Loucy (cell line): ENCODE measurements at regions not wholly inside any gene's neighbourhood (a gene's known extent, or its start where the extent isn't known, plus 50 kb on each side); places are given as distances from the start of the nearest gene placed in this dataset.

Experiments
- H2AFZ ChIP-seq: fragments of 200-600 bp; sonication (generic); 2 replicates; pipeline ENCODE4 v1.6.0; 2016; ENCODE audit warnings: antibody characterized with exemption, mild to moderate bottlenecking, low read length, moderate library complexity
- H3F3A ChIP-seq: fragments of 200-600 bp; 2 replicates; pipeline ENCODE4 v1.6.0; 2016; ENCODE audit warnings: antibody characterized with exemption, low read depth, mild to moderate bottlenecking
- H3K27me3 ChIP-seq: fragments of 200-600 bp; sonication (generic); 2 replicates; pipeline ENCODE4 v1.6.1; 2014; ENCODE audit warnings: low read length, mild to moderate bottlenecking; ENCODE audit not compliant: insufficient read depth, poor library complexity, severe bottlenecking
- H3K36me3 ChIP-seq: fragments of 200-600 bp; sonication (generic); 2 replicates; pipeline ENCODE4 v1.6.1; 2016; ENCODE audit warnings: low read length; ENCODE audit not compliant: insufficient read depth
- H3K4me1 ChIP-seq: fragments of 200-600 bp; sonication (generic); 2 replicates; pipeline ENCODE4 v1.5.1; 2014; ENCODE audit warnings: low read length, mild to moderate bottlenecking; ENCODE audit not compliant: insufficient read depth, poor library complexity, severe bottlenecking
- H3K4me2 ChIP-seq: fragments of 200-600 bp; sonication (generic); 2 replicates; pipeline ENCODE4 v1.6.0; 2014; ENCODE audit warnings: antibody characterized with exemption, low read length, low read depth, mild to moderate bottlenecking; ENCODE audit not compliant: poor library complexity, severe bottlenecking
- H3K4me3 ChIP-seq: fragments of 200-600 bp; sonication (generic); 2 replicates; pipeline ENCODE4 v1.5.1; 2014; ENCODE audit warnings: low read length, mild to moderate bottlenecking, mixed read lengths; ENCODE audit not compliant: poor library complexity, severe bottlenecking
- H3K79me2 ChIP-seq: fragments of 200-600 bp; sonication (generic); 2 replicates; pipeline ENCODE4 v1.6.1; 2014; ENCODE audit warnings: low read length; ENCODE audit not compliant: insufficient read depth
- H3K9ac ChIP-seq: fragments of 200-600 bp; sonication (generic); 2 replicates; pipeline ENCODE4 v1.6.0; 2014; ENCODE audit warnings: mild to moderate bottlenecking, low read depth, low read length, moderate library complexity; ENCODE audit not compliant: poor library complexity, severe bottlenecking
- H3K9me2 ChIP-seq: fragments of 200-600 bp; sonication (generic); replicated peaks from 2 replicates; pipeline ENCODE4 v1.6.1; 2016; ENCODE audit warnings: low read depth, low read length, mixed read lengths
- H3K9me3 ChIP-seq: fragments of 200-600 bp; sonication (generic); 2 replicates; pipeline ENCODE4 v1.6.1; 2014; ENCODE audit warnings: mild to moderate bottlenecking, antibody characterized with exemption, low read length, low read depth; ENCODE audit not compliant: insufficient read depth
- H4K20me1 ChIP-seq: fragments of 200-600 bp; sonication (generic); 2 replicates; pipeline ENCODE4 v1.6.0; 2014; ENCODE audit warnings: antibody characterized with exemption, low read length, mild to moderate bottlenecking; ENCODE audit not compliant: insufficient read depth, poor library complexity, severe bottlenecking
- EZH2phosphoT487 ChIP-seq: fragments of 200-600 bp; IDR thresholded peaks from 2 replicates; pipeline ENCODE4 v1.6.1; 2018; ENCODE audit warnings: antibody characterized with exemption, mild to moderate bottlenecking, moderate library complexity, borderline replicate concordance
- TF ChIP-seq, protein P1 (sequence below): fragments of 200-600 bp; sonication (generic); conservative IDR thresholded peaks from 2 replicates; pipeline ENCODE4 v1.5.1; 2014; ENCODE audit warnings: mild to moderate bottlenecking, antibody characterized with exemption, low read length

DNA sequence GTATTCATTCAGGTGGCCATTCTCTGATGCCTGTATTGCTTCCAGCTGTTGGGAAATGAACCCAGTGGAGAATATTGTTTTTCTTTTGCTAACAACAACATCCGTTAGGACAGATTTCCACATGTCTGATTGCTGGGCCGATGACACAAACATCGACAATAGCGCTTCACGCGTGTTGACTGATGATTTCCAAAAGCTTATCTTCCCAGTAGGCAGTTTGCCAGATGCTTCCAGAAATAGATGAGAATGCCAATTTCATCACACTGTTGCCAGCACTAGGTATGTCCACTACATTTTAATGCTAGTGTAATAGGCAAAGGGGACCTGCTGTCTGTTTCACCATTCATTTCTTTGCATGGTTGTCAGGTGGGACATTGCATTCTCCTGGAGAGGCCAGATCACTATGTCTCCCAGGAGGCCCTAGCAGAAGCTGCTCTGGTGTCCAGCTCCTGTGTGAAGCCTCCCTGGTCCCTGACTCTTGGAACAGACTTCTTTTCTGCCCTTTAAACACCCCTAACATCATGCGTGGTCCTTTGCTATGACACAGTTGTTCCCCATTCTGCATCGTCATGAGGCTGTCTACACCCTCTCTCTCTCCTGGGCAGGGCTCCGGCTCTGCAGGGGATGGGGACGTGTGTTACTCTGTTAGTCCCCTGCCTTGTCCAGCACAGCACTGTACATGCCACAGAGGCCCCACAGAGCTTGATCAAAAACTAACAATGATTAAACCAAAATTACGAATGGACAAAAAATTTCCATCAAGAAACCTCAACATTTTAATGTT is 181.6 kb downstream of the CDH26 start:
- Histone ChIP-seq H3K36me3 (no peaks in the 10 kb centered on the region), H3K27me3 (no peaks in the 10 kb centered on the region), H3K4me1 (peaks cover 25% of the 10 kb centered on the region), H3K4me2 (no peak overlapping the region), H3K4me3 (no peak overlapping the region), H3K79me2 (no peaks in the 10 kb centered on the region), H3F3A (no peaks in the 10 kb centered on the region), H4K20me1 (no peaks in the 10 kb centered on the region), H3K9me2 (no peaks in the 10 kb centered on the region), H2AFZ (no peak overlapping the region), H3K9me3 (no peaks in the 10 kb centered on the region), H3K9ac (no peak overlapping the region)
- TF ChIP-seq, protein P1, sequence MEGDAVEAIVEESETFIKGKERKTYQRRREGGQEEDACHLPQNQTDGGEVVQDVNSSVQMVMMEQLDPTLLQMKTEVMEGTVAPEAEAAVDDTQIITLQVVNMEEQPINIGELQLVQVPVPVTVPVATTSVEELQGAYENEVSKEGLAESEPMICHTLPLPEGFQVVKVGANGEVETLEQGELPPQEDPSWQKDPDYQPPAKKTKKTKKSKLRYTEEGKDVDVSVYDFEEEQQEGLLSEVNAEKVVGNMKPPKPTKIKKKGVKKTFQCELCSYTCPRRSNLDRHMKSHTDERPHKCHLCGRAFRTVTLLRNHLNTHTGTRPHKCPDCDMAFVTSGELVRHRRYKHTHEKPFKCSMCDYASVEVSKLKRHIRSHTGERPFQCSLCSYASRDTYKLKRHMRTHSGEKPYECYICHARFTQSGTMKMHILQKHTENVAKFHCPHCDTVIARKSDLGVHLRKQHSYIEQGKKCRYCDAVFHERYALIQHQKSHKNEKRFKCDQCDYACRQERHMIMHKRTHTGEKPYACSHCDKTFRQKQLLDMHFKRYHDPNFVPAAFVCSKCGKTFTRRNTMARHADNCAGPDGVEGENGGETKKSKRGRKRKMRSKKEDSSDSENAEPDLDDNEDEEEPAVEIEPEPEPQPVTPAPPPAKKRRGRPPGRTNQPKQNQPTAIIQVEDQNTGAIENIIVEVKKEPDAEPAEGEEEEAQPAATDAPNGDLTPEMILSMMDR = no peak
- TF ChIP-seq EZH2phosphoT487 = no peak

DNA sequence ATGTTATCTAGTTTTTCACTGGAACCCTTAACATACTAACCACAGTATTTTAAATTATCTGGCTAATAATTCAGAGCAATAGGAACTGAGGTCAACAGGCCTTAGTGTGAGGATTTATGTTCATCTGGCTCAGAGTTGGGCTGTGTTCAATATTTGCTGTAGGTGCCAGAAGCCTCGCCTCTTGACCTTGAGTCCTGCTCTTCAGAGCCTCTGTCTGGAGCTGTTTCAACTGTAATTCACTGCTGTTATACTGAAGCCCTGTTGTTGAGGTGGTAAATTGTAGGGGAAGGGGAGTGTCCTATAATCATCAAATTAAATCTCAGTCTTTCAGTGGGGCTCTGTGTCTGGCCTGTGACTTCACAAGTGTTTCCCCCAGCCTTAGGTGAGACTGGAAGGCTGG is 184.4 kb downstream of the CDH26 start:
- Histone ChIP-seq H3K36me3 (no peaks in the 10 kb centered on the region), H3K9me3 (no peaks in the 10 kb centered on the region), H4K20me1 (no peaks in the 10 kb centered on the region), H3K4me2 (no peak overlapping the region), H2AFZ (no peak overlapping the region), H3K79me2 (no peaks in the 10 kb centered on the region), H3K9me2 (no peaks in the 10 kb centered on the region), H3K9ac (no peak overlapping the region), H3F3A (no peaks in the 10 kb centered on the region), H3K27me3 (no peaks in the 10 kb centered on the region), H3K4me3 (no peak overlapping the region), H3K4me1 (peaks cover 24% of the 10 kb centered on the region)
- TF ChIP-seq, protein P1 = no peak
- no peak for TF ChIP-seq EZH2phosphoT487

DNA sequence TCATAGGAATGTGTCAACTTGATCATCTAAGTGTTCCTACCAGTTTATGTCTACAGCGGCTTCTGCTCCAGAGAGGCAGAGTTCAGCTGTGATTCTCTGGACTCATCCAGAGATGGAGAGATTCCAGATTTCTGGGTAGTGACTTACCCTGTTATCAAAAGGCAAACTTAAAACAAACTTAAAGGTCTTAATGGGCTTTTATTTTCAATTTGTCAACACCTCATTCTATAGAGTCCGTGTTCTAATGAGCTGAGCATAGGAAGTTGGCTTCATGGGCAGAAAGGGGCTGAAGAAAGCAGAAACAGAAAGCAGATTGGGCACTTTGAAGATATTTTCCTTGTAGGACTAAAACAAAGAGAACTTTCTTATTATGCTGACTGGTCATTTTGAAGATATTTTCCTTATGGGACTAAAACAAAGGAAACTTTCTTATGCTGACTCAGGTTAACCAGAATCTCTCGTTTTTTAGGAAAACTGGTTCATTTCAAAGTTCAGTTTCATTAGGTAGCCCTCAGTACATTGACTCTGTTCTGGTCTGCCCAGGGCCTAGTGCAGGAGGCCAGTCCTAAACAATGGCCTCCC is 185.1 kb downstream of the CDH26 start:
- H4K20me1 ChIP-seq = no peaks in the 10 kb centered on the region
- no peak for TF ChIP-seq EZH2phosphoT487
- TF ChIP-seq, protein P1 = no peak
- no peaks in the 10 kb centered on the region for H3K9me3 ChIP-seq
- no peak overlapping the region for H3K4me3 ChIP-seq
- H3K9ac ChIP-seq = no peak overlapping the region
- no peaks in the 10 kb centered on the region for H3K27me3 ChIP-seq
- H3K79me2 ChIP-seq = no peaks in the 10 kb centered on the region
- H3K4me1 ChIP-seq = peaks cover 18% of the 10 kb centered on the region
- H2AFZ ChIP-seq = no peak overlapping the region
- no peak overlapping the region for H3K4me2 ChIP-seq
- no peaks in the 10 kb centered on the region for H3K9me2 ChIP-seq
- H3F3A ChIP-seq = no peaks in the 10 kb centered on the region
- no peaks in the 10 kb centered on the region for H3K36me3 ChIP-seq
